GM21786 (cell line): ENCODE measurements at regions not wholly inside any gene's neighbourhood (a gene's known extent, or its start where the extent isn't known, plus 50 kb on each side); places are given as distances from the start of the nearest gene placed in this dataset.

Experiments used
- ATAC-seq: cut with Tn5 transposase; IDR thresholded peaks from one replicate; pipeline ENCODE4 v1.9.1; 2021; ENCODE audit not compliant: unreplicated experiment

GRCh38 chr17:77867976-77868713, 90.4 kb upstream of the TNRC6C start:
- no peak for ATAC-seq

DNA sequence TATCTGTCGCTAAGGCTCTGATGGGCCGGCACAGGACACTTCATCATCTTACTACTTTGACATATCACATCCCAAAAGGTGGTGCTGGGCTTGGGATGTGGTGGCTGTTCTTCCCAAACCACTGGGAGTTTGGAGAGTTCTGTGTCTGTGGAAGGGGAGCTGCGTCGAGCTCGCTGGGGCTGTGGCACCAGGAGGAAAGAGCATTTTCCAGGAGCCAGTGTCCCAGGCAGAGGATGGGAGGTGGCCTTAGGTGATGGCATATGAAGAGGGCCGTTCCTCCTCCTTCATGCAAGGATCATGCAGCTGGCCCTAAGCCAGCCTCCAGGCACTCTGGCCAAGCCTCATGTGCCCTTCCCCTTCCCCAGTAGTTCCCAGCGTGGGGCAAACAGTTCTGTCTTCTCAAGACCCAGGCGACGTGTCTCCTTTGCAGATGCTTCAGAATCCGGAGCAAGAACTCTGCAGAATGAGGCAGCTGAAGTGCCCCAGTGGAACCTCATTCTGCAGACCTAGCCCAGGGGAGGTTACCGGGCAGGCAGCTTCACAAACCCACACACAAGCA, 89.4 kb upstream of the TNRC6C start:
- no peak for ATAC-seq

GRCh38 chr17:77869665-77870132, 88.8 kb upstream of the TNRC6C start:
- ATAC-seq = peak; percentile 87

DNA sequence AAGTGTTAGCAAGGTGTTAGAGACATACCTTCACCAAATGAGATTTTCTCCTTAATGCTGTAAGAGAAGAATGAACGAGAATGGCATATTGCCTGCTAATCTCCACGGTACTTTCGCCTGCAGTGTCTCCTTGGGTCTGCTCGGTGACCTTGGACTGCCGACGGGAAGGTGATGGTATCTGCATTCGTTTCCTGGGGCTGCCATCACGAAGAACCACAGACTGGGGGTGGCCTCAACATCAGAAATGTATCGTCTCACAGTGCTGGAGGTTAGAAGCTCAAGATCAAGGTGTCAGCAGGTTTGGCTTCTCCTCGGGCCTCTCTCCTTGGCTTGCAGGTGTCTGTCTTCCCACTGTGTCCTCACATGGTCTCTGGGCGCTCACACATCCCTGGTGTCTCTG, 86.3 kb upstream of the TNRC6C start:
- ATAC-seq = no peak

- ATAC-seq = no peak
Observed at GRCh38 chr17:77872714-77873499, 85.6 kb upstream of the TNRC6C start.

DNA sequence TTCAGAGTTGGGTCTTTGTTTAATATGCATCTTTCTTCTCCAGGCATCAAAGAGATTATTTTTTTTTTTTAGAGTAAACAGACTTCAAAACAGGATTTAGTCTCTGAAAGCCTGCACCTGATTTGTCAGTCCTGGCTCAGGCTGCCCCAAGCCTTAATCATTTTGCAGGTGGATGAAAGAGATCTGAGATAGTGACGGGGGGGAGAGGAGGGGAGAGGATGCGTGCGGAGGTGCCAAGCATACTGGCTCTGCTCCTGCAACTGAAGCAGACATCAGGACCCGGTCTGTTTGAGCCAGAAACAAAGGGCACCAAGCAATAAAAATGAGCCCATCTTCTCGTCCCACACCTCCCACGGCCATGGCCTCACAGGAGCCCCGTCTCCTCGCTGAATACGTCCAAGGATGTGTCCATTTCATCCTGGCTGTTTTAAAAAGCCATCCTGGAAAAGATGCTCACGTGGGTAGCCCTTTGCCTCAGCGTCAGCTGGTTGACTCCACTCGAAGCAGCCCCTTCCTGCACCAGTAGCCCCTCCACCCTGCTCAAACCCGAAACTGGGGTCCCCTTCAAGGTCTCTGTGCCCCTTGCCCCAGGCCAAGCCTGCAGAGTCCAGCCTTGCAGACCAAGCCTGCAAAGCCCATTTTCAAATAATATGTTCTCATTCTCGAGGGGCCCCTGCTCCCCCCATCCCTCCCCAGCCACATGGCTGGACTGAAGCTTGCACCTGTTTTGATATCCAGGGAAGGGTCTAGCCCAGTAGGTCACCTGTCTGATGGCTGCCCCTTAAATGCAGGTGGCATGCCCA, 84.8 kb upstream of the TNRC6C start:
- no peak for ATAC-seq

DNA sequence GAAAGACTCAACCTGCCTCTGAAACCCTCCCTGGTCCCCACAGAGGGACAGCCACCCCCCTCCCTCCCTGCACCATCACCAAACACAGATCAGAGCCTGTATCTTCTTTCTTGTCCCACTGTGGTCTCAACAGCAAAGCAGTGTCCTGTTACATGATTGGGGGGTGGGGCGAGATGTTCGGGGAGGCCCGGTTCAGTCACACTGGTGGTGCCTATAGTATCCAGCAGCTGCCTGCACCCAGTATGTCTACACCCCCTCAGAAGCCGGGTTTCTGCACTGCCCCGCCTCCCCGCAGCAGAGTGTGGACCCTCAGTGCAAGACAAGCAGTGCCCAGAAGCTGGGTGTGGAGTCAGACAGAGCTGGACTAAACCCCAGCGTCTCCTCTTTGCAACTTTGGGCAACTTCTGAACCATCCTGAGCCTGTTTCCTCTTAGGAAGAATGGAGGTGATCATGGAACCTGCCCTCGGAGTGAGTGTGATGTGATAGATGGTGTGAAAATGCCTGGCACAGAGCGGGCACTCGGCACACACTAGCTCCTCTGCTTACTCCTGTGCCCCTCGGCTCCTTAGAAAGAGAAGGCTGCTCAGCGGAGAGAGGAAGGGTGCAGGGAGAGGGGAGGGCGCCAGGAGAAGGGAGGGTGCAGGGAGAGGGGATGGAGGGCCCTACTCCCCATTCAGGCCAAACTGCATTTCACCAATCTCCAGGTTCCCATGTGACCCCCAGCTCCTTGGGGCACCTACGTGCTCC, 84.0 kb upstream of the TNRC6C start:
- ATAC-seq = no peak

DNA sequence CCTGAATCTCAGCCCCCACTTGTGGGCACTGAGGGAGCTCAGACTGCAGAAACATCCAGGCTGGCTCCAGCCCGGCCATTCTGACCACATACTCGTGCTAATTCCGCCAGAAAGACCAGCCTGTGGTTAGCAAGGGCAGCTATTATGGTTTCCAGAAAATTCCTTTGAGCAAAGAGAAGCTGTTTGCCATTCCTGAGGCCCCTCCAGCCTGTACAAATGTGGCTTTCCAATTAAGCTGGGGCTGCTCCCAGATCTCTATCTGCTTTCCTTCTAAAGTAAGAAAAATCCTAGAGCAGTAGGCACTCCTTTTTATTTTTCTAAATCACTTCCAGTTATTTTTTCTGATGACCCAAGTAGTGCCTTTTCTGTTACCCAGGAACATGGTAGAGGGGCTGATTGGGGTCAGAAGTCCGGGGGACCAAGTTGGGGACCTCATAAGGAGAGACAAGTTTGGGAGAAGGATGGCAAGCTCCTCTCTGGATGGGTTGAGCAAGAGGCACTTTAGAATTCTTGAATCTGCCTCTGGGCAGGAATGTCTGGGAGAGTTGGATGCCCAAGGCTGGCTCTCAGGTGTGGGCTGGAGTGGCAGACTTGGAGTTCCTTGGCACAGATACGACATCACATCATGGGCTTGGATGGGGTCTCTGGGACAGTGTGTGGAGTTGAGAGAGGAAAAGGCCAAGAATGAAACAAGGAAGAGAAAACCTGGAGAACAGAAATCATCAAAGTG, 83.3 kb upstream of the TNRC6C start:
- ATAC-seq = no peak

DNA sequence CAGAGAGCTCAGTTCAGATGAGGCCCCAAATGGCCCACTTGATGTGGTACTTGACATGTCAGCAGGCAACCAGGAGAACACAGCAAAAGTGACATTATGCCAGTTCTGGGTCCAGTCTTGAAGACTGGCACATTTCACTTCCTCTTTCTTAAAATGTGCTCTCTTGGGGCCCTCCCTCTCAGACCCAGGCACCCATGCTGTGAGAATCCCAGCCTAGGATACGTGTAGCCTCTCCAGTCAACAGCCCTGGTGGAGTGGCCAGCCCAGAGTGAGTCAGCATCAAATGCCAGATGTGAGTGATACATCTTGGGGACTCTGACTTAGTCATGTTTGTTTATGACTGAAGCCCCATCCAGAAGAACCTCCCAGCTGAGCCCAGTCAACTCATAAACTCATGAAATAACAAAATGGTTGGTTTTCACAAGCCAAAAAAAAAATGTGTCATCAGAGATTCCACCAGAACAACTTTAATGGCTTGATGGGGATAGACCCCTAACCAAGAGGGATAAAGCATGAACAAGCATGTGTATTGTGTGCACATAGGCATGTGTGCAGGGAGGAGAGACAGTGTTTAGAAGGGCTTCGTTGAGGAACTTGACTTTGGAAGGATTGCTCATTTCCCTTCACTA, 82.5 kb upstream of the TNRC6C start:
- ATAC-seq = no peak

- ATAC-seq = no peak
Observed at GRCh38 chr17:77877036-77877435, 81.5 kb upstream of the TNRC6C start.

- ATAC-seq = no peak
Observed at GRCh38 chr17:77877646-77878355, 80.7 kb upstream of the TNRC6C start.

DNA sequence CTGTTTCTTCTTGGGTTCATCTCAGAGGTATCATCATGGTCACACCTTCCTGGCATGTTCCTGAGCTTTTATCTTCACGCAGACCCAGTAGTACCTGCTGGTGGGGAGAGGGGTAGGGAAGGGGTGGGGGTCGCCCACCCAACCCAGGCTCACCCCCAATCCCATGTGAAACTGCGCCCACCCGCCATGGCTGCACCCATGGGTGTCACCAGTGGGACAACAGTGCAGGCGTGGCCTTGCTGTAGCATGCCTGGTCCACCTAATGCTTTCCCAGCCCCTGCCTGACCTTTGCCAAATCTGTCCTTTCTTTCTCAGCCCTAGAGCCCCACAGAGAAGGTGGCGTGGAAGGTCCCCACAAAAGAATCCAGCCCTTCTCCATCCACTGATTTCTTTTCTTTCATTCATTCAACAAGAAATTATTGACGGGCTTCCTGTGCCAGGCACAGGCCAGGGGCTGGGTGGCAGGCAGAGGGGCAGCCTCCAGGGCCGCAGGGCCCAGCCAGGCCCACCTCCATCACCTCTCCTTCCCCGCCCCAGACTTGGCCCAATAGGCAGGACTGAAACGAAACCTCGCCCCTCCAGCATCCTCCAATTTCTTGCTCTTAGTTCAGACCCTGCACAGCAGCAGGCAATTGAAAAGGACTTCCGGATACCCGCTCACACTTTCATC, 79.1 kb upstream of the TNRC6C start:
- no peak for ATAC-seq

DNA sequence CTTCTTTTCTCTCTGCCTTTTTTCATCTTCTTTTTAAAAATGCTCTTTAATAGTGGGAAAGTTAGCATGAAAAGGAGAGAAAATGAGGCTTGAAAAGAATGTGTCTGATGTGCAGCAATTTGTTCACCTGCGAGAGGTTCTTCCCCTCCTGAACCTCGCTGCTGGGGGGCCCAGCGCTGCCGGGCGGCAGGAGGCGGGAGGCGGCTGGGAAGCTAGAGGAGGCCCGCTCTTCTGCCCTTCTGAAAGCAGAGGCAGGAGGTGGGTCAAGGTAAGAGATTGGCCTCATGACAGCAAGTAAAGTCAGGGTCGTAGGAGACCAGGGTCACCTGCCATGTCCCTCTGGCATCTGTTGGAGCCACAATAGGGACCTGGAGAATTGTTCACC, 78.6 kb upstream of the TNRC6C start:
- ATAC-seq = no peak

DNA sequence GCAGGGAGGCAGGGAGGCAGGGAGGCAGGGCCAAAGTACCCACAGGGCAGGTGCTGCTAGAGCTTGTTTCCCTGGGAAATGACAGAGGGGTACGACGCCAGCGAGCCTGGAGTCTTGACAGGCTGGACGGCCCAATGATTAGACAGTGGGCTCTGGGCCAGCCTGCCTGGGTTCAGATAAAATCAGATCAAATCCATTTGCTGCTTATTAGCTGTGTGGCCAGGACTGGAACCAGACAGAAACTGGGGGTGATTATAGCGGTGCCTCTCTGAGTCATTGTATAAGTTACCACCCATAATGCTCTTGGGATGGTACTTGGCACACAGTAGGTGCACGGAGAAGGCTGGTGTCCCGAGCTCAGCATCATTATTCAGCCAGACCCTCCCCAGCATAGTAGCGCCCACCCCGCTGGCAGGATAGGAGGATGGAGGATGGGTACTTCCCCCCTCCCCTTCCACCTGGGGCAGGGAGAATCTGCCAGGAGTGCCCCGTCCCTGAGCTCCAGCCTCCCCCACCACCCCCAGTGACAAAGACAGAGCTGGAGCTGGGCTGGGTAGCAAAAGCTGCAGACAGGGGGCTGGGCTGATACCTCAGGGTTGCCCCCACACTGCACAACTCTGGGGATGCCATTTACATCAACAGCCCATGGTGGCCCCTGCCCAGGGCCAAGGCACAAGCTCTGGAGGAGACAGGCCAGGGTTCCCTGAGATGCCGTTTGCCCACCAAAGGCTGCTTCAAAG, 77.6 kb upstream of the TNRC6C start:
- no peak for ATAC-seq

DNA sequence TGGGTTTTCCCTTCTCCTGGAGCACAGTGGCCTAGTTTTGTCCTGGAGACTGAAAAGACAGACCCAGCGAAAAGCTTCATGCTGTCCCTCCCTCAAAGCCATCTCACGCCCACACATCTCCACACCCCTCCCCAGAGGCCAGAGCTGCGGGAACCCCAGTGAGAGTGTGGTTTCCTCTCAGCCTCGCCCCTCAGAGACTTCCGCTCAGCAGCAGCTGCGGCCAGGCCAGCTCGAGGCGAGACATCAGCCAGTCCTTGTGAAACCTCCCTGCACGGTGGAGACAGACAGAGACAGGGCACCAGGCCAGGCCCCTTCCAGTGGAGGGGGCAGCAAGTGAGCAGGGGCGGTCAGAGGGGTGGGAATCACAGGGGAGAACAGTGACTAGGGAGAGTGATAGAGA, 77.0 kb upstream of the TNRC6C start:
- peak; percentile 89 for ATAC-seq

DNA sequence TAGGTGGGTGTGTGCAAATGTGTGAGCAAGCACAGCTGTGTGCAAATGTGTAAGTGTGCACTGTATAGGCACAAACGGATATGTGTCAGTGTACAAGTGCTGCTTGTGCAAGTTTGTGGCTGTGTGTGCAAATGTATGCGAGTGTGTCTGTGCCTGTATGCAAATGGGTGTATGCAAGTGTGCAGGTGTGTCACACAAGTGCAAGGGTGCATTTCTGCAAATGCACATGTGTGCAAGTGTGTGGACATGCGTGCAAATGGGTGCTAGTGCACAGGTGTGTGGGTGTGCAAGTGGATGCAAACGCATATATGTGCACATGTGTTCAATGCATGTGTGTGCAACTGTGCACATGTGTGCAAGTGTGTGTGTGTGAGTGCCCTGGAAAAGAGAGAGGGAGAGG, 76.5 kb upstream of the TNRC6C start:
- ATAC-seq = no peak

DNA sequence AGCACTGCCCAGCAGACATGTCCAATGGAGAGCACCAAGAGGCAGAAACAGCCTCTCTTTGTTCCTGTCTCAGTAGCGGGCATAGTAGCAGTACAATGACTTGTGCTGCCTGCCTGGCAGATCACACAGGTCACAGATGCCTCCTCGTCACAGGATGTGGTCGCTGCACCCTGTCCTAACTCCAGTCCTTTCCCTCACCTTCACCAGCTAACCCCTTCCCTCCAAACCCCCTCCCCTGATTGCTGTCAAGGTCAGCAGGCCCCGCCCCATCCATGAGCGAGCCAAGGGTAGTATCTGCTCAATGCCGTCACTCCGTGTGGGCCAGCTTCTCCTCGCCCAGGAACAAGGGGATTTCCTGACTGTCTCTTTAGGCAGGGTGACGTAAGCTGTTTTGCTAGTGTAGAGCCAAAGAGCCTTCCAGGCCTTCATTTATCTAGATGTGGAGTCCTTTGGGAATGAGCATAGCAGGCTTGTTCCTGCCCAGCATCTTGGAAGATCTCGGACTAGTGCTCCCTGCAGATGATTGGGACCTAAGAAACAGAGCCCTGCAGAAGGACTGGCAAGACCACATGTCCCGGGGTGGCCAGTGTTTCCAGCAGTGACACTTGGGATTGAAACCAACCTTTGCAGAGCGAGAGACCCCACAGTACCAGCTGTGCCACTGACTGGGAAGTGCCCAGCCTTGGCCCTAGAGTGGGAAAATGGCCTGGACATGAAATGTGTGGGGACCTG, 75.9 kb upstream of the TNRC6C start:
- ATAC-seq = no peak
